HG03432 (cell line): ENCODE measurements at regions not wholly inside any gene's neighbourhood (a gene's known extent, or its start where the extent isn't known, plus 50 kb on each side); places are given as distances from the start of the nearest gene placed in this dataset.
"Not testable (repeated sequence)": the region's sequence is repeated elsewhere in the genome, so short reads cannot be mapped to it uniquely, and the experiment has no call there.

ENCODE experiments used
- ATAC-seq: cut with Tn5 transposase; IDR thresholded peaks from one replicate; pipeline ENCODE4 v1.9.1; 2021; ENCODE audit warnings: mild to moderate bottlenecking, moderate library complexity; ENCODE audit not compliant: unreplicated experiment

DNA sequence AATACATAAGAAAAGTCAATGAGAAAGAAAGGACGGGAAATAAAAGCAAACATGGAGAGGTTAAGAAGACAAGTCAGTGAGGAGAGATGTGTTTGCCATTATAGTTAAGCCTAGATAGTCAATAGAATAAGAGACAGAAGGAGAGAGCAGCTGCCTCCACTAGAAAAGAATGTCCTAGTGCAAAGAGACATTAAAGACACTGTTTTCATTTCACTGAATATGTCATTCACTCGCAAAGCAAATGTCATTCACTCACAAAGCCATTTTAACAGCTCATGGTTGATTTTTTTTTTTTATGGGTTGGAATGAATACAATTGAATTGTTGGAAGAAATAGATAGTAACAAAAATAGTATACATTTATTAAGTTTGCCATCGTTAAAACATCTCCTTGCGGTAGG, 1007.6 kb downstream of the DNAJB9 start:
- ATAC-seq: no peak

DNA sequence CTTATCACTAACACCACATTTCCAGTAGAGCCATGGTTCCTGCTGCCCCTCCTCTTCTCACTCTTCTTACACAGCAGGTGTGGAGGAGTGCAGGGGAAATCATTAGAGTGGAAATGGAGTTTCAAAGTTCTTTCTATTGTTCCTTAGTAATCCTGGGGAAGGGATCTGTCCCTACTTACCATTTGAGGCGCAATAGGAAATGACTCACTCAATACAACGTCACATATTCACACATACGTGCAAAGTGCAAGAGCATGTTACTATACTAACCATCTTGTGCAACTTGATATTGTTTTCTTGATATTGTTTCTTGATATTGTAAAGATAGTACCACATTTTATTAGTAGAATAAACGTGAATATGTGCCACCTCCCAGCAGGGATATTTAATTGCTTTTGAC, 1010.2 kb downstream of the DNAJB9 start:
- no peak for ATAC-seq

DNA sequence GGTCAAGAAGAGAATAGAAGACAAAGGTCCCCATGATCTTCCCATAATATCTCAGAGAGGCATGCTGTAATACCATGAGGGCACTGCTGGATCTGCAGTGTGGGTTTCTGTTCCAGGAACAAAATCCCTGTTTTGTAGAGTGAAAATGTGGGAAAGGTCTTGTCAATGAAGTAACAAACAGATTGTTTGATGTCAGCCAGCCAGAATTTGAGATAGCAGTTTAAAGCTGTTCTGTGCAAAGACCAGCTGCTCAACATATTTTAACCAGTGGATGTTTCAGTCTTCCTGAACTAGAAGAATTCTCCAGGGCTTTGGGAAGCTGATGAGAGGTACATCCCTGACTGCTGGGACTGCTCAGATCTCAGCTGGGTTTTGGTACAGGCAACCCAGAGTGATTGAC, 1012.5 kb downstream of the DNAJB9 start:
- no peak for ATAC-seq

DNA sequence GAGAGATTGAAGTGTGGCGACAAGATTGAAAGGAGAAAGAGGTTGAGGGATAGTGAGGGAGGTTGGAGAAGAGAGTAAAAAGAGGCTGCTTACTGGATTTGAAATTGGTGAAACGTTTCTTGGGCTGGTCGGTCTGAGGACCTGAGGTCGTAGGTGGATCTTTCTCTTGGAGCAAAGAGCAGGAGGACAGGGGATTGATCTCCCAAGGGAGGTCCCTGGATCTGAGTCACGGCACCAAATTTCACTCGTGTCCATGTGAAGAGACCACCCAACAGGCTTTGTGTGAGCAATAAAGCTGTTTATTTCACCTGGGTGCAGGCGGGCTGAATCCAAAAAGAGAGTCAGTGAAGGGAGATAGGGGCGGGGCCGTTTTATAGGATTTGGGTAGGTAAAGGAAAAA, 1027.3 kb downstream of the DNAJB9 start:
- not testable (repeated sequence) for ATAC-seq

DNA sequence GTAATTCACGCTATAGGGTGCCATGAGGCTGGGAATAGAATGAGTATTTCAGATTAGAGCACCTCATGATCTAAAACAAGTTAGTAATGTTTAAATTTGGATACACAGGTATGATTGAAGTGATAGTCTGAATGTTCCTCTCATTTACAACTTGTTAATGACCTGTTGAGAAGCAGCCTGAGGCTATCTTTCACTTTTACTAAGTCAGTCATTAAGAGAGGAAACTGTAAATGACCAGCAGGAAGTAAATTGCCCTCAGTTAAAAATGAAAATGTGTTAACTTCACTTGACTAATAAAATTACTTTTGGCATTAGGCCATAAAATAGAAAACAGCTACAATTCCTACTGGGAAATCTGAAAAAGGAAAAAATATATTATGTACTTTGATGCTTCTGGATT, 1042.0 kb downstream of the DNAJB9 start:
- no peak for ATAC-seq

DNA sequence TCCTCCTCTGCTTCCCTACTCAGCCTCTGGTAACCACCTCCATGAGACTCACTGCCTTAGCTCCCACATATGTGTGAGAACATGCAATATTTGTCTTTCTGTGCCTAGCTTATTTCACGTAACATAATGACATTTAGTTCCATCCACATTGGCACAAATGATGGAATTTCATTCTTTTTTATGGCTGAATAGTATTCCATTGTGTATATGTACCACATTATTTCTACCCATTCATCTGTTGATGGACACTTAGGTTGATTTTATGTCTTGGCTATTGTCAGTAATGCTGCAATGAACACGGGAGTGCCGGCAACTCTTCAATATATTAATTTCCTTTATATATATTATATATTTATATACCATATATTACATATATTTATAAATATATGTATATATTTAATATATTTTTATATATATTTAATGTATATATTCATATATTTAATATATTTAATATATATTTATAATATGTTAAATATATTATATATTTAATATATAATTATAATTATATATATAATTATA, 1046.9 kb downstream of the DNAJB9 start:
- no peak for ATAC-seq

DNA sequence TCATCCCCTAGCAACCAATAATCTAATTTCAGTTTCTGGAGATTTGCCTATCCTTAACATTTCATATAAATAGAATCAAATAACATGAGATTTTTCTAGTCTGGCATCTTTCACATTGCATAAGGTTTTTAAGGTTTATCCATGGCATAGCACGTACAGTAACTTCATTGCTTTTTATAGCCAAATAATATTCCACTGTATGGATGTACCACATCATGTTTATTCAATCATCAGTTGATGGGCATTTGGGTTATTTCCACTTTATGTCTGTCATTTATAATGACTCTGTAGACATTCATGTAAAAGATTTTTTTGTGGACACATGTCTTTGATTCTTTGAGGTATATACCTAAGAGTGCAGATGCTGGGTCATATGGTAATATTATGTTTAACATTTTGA, 1052.6 kb downstream of the DNAJB9 start:
- ATAC-seq: no peak

DNA sequence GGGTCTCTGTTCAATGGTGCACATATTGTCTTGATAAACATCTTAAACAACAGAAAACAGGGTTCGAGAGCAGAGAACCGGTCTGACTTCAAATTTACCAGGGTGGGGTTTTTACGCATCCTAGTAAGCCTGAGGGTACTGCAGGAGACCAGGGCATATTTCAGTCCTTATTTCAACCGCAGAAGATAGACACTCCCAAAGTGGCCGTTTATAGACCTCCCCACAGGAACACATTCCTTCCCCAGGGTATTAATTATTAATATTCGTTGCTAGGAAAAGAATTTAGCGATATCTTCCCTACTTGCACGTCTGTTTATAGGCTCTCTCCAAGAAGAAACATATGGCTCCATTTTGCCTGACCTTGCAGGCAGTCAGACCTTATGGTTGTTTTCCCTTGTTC, 1063.2 kb downstream of the DNAJB9 start:
- ATAC-seq: not testable (repeated sequence)

DNA sequence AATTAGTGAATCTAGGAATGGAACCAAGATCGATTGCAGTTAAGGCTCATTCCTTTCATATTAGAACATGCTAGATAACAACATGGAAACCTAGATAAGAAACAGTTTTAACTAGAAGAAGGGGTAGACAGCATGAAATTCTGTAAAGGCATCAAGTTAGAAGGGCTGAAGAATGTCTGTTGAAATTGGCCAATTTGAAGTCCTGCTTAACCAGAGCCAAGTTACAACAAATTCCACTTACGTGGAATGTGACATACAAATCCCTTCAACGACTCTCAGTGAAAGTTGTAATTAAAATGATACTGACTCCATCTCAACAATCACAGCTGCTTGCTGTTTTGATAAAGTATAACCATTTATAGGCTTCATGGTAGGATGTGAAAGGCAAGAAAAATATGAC, 1065.7 kb downstream of the DNAJB9 start:
- ATAC-seq: no peak

DNA sequence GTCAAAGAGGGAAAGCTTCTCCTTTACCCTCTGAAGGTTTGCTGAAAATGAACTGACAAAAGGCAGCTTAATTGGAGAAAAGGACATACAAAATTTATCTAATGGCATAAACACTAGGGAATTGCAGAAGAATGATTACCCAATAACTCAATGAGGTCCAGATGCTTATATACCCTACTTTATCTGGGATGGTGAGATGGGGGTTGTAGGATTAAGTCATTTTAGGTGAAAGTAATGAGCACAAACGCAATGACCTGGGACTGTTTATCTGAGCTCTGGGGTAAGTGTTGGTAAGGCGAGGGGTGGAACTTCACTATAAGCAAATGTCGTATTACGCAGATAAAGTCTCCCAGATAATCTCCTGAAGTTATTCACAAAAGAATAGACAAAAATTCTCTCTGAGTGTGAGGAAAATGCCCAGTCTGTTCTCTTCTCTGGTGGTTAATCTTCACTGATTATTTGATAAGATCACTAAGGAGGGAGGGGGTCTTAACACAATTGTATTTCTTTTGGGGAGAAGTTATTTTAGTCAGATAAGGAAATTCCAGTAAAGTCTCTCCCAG, 1067.8 kb downstream of the DNAJB9 start:
- ATAC-seq: no peak

DNA sequence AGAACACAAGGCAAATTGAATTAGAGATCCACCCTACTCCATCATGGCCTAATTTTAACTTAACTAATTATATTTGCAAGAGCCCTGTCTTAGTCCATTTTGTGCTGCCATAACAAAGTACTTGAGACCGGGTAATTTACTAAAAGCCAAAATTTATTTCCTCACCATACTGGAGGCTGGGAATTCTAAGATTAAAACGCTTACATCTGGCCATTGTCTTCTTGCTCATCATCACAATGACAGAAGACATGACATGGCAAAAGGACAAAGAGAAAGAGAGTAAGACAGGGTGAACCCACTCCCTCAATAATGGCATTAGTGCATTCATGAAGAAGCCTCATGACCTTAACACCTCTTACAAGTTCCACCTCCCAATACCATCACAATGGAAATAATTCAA, 1068.6 kb downstream of the DNAJB9 start:
- ATAC-seq: no peak

DNA sequence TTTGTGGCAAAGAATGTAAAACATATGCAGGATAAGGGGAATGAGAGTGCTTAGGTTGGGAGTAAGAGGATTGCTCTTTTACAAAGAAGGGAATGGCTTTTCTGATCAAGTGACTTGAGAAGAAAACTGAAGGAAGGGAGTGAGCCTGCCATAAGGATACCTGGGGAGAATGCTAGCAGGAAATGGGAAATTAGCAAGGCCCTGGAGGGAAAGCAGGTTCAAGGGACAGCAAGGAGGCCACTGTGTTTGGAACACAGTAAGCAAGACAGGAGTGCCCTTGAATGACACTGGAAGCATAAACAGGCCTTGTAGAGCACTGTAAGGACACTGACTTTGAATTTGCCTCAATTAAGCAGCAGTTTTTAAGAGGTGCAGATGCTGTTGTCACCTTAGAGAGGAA, 1069.9 kb downstream of the DNAJB9 start:
- no peak for ATAC-seq

DNA sequence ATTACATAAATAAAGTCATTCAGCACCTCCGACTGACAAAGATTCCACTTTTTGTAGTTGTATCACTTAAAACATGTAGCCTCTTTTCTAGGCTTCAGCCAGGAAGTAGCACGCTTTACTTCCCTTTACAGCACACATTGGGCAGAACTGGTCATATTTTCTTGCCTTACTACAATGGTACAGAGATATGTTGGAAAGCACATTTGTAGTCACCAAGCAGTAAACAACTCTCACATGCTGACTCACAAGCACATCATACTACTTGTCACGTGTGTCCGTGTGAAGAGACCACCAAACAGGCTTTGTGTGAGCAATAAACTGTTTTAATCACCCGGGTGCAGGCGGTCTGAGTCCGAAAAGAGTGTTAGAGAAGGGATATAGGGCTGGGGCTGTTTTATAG, 1071.8 kb downstream of the DNAJB9 start:
- ATAC-seq: no peak

DNA sequence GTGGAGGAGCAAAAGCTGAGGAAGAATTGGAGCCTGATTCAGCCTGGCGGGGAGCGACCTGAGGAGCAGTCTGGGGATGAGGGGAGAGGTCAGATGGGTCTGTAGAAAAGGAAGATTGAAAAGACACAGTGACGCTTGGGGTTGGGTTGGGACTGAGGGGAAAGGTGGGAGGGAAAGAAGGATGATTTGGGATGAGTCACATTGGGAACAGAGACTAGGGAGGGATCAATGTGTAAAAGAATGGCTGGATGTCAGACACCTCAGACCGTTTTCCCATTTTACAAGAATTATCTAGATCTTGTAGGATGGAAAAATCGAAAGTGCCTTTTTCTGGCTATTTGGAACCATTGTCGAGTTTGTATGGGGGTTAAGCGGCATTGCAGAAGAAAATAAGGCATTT, 1076.5 kb downstream of the DNAJB9 start:
- ATAC-seq: no peak

DNA sequence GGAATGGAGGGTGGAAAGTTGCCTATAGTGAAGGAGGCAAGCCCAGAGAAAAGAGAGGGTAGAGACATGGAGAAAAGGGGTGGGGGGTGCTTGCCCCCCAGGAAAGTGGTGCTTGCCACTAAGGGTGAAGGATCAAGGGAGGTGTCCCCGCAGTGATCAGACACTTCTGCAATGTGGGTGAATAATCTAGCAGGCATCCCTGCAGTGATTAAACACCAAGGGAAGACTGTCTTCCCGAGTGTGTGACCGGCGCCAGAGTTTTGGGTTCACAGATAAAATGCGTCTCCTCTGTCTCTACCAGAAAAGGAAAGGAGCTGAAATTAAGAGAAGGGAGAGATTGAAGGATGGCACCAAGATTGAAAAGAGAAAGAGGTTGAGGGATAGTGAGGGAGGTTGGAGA, 1076.9 kb downstream of the DNAJB9 start:
- ATAC-seq: not testable (repeated sequence)

DNA sequence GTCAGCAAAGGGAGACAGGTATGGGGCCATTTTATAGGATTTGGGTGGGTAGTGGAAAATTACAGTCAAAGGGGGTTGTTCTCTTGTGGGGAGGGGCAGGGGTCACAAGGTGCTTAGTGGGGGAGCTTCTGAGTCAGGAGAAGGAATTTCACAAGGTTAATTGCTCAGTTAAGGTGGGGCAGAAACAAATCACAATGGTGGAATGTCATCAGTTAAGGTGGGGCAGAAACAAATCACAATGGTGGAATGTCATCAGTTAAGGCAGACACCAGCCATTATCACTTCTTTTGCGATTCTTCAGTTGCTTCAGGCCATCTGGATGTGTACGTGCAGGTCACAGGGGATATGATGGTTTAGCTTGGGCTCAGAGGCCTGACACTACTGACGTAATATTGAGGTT, 1077.6 kb downstream of the DNAJB9 start:
- ATAC-seq: not testable (repeated sequence)

DNA sequence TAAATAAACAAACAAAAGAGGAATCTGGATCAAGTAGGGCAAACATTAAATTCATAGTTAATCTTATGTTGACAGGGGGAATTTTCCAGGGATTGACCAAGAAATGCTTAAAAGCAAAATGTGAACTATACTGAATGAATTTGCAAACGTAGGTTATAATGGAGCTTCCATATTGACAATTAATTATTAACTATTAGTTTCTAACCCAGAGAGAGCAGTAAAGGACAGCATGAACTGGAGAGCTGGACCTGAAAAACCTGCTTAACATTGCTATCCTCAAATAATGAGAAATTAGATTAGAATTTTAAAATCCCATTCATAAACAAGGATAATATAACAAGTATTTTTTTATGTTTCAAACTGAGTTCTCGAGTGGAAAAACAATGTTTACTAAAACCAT, 1089.6 kb downstream of the DNAJB9 start:
- ATAC-seq: no peak

DNA sequence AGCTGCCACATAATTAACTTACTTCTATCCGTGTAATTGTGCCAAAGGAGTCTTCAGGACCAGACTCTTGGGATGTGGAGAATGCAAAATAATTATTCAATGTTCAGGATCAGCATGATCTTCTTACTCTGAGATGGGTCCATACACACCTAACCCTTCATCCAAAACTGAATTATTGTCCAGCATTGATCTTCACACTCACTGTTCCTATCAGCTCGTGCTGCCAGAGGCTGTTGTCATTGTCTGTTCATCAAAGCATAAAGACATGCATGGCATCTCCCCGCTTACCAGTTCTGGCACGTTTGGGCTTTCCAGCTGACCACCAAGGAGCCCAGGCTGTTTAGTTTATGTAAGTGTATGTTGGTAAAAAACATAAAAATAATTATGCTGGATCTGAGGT, 1090.7 kb downstream of the DNAJB9 start:
- ATAC-seq: no peak

DNA sequence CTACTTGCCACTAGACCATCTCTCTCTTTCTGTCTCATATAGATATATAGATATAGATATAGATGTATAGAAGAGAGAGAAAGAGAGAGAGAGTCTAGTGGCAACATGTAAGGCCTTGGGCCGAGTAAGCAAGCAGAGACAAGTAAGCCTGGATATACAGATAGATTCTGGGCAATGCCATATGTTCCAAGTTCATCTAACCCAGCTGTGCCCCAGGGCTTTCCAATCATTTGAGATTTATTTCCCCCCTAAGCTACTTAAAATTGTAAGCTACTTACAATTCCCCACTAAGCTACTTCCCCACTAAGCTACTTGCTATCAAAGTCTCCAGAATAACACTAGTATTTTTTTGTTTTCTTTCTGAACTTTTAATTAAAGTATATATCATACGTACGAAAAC, 1094.1 kb downstream of the DNAJB9 start:
- no peak for ATAC-seq

DNA sequence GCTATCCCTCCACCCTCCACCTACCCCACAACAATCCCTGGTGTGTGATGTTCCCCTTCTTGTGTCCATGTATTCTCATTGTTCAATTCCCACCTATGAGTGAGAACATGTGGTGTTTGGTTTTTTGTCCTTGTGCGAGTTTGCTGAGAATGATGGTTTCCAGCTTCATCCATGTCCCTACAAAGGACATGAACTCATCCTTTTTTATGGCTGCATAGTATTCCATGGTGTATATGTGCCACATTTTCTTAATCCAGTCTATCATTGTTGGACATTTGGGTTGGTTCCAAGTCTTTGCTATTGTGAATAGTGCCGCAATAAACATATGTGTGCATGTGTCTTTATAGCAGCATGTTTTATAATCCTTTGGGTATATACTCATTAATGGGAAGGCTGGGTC, 1117.6 kb downstream of the DNAJB9 start:
- not testable (repeated sequence) for ATAC-seq

DNA sequence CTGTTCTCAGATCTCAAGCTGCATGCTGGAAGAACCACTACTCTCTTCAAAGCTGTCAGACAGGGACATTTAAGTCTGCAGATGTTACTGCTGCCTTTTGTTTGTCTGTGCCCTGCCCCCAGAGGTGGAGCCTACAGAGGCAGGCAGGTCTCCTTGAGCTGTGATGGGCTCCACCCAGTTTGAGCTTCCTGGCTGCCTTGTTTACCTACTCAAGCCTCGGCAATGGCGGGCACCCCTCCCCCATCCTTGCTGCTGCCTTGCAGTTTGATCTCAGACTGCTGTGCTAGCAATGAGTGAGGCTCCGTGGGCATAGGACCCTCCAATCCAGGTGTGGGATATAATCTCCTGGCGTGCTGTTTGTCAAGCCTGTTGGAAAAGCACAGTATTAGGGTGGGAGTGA, 1122.9 kb downstream of the DNAJB9 start:
- ATAC-seq: not testable (repeated sequence)

DNA sequence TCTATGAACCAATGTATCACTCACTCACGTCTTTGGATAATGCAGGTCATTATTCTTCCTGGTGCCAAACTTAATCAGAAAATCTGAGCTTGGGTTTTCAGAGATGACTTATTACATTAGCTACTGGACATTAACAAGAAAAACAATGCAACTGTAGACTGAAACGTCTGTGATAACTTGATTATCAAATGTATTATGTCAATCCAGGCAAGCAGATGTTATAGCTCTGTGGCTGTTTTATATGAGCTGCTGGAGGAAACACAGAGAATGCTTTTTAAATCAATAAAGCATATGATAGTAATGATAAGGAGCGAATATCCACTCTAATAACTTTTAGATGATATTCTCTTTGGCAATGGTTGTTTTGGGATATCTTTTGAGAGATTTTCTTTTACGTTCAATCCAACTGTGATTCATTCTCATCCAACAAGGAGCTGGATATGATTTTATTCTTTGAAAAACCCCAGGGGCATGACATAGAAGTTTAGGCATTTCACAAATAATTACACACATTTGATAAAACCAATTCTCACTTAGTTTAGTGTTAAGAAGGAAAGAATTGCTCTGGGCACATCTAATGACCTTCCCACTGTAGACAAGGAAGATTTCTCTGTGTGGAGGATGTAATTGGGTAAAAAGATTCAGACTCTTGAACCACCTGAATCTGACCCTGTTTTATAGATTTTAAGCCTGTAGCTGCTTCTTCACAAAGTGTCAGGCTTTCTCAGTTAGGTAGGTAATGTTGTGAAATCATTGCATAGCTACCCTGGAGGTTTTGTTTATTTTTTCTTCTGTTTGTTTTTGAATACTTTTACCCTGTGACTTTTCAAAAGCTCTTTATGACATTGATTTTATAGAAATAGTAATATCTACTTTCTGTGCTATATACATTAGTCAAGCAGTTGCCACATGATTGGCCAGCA, 1124.7 kb downstream of the DNAJB9 start:
- ATAC-seq: no peak
